ENCODE measurements at regions not wholly inside any gene's neighbourhood (a gene's known extent, or its start where the extent isn't known, plus 50 kb on each side); places are given as distances from the start of the nearest gene placed in this dataset.
"Not testable (repeated sequence)": the region's sequence is repeated elsewhere in the genome, so short reads cannot be mapped to it uniquely, and the experiment has no call there.

GRCh38 chr4:170682558-170683294, 593.0 kb upstream of the AADAT start:
- DNase-seq = no peak

- not testable (repeated sequence) for DNase-seq
These were observed 592.3 kb upstream of the AADAT start for GRCh38 chr4:170682087-170682486.

GRCh38 chr4:170675568-170676262, 586.0 kb upstream of the AADAT start:
- no peak for DNase-seq

GRCh38 chr4:170674176-170674575, 584.4 kb upstream of the AADAT start:
- no peak for DNase-seq

- DNase-seq = no peak
These were observed 582.7 kb upstream of the AADAT start for GRCh38 chr4:170672381-170672965.

GRCh38 chr4:170671171-170671570, 581.4 kb upstream of the AADAT start:
- DNase-seq = no peak

GRCh38 chr4:170667814-170668213, 578.1 kb upstream of the AADAT start:
- DNase-seq = no peak

- DNase-seq = no peak
These were observed 577.2 kb upstream of the AADAT start for GRCh38 chr4:170666909-170667308.

GRCh38 chr4:170662250-170662649, 572.5 kb upstream of the AADAT start:
- DNase-seq = no peak

GRCh38 chr4:170657761-170658160, 568.0 kb upstream of the AADAT start:
- no peak for DNase-seq

- DNase-seq = no peak
These were observed 566.8 kb upstream of the AADAT start for GRCh38 chr4:170656506-170656905.

GRCh38 chr4:170652571-170652970, 562.8 kb upstream of the AADAT start:
- DNase-seq = no peak

GRCh38 chr4:170651786-170652185, 562.0 kb upstream of the AADAT start:
- no peak for DNase-seq

- no peak for DNase-seq
These were observed 537.7 kb upstream of the AADAT start for GRCh38 chr4:170627418-170627817.

- no peak for DNase-seq
These were observed 534.1 kb upstream of the AADAT start for GRCh38 chr4:170623899-170624298.

GRCh38 chr4:170610434-170610833, 520.7 kb upstream of the AADAT start:
- no peak for DNase-seq

GRCh38 chr4:170599894-170600293, 510.1 kb upstream of the AADAT start:
- no peak for DNase-seq

- no peak for DNase-seq
These were observed 501.3 kb upstream of the AADAT start for GRCh38 chr4:170591076-170591475.

- DNase-seq = no peak
These were observed 499.9 kb upstream of the AADAT start for GRCh38 chr4:170589597-170590191.

GRCh38 chr4:170581969-170582368, 492.2 kb upstream of the AADAT start:
- DNase-seq = no peak

GRCh38 chr4:170581322-170581721, 491.6 kb upstream of the AADAT start:
- DNase-seq = no peak

- no peak for DNase-seq
These were observed 490.9 kb upstream of the AADAT start for GRCh38 chr4:170580651-170581050.

GRCh38 chr4:170538821-170539473, 449.2 kb upstream of the AADAT start:
- no peak for DNase-seq

Data from NCI-H1436 treated with DMSO at 0.1 percent for 48 hours (cell line).